ENCODE measurements at regions not wholly inside any gene's neighbourhood (a gene's known extent, or its start where the extent isn't known, plus 50 kb on each side); places are given as distances from the start of the nearest gene placed in this dataset.
"Not testable (repeated sequence)": the region's sequence is repeated elsewhere in the genome, so short reads cannot be mapped to it uniquely, and the experiment has no call there.

DNA sequence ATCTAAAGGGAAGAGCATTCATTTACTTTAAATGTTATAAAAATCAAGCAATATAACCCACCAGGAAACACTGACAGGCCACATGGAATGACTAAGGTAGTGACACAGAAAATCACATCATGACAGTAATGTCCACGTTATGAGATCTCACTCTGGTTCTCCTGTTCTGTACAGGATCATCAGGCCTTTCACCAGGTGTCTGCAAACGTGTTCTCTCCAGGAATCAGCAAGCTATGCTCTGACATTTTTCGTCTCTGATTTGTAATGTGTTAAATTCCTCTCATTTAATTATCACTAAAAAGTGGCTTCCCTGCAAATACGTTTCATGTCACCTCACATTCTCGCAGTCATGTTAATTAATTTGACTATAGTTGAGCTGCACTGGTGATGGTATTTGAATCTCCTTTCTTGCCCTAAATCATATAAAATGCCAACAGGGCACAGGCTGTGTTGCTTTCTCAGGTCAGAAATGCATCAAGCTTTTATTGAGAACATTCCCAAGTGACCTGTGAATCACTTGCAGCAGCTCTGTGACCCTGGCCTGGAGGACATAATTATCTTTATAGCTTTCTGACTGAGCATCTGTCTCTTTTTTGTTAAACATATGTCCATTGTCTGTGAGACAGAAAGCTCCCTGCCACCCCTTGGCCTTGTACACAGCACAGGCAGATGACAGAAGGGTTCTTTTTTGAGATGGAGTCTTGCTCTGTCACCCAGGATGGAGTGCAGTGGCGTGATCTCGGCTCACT is 196.2 kb downstream of the DIRAS2 start:
- no peak for DNase-seq

DNA sequence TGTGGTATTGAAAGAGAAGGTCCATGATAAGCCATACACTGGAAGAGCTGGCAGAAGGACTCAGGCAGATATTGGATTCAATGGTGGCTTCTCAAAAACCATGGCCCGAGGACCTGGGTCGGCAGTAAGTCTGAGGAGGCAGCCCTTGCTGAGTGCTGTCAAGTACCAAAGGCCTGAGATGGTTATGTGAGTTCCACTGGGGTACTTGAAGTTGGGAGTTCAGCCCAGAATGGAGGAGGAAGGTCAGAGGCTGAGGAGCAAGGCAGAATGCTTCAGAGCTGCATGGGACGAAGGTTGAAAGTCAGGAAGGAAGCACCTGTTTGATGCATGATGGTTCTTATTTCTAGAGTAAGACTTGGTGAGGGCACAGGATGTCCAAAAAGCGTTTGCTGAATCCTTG is 194.9 kb downstream of the DIRAS2 start:
- DNase-seq, result no peak

DNA sequence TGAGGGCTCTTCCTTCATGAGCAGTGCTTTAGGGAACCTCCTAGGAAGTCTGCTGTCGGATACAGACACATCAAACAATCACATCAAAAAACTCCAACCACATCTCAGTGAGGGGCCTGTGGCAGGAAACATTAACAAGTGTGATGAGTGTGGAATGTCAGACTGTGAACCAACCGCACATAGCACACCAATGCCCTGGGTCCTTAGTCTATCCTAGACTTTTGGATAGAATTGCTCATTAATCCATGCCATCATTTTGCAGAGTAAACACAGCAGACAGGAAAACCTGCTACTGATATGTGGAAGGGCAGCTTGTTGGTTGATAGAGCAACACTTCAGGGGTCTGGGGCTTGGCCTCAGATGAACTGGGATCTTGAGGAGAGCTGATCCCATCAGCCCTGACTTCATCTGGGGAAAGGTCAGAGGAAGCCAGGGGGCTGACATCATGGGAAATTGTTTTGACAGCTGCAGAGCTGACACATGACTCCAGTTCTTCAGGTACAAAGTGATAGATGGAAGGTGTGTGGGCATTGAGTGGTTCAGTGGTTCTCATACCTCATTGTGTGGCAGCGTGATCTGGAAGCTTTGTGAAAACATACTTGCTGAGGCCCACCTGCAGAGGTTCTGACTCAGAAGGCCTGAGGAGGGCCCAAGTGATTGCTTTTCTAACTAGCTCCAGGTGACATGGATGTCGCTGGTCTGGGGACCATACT is 193.3 kb downstream of the DIRAS2 start:
- DNase-seq, result no peak

DNA sequence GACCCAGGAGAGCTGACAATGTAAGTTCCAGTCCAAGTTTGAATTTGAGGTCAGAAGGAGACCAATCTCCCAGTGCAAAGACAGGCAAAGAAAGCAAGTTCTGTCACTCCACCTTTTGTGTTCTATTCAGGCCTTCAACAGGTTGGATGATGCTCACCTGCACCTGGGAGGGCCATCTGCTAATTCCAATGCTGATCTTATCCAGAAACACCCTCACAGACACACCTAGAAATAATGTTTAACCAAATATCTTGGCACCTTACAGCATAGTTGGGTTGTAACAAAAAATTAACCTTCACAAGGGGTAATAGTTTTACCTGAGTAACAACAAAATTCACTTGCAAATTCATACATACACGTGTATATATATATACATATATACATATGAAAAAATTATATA is 190.8 kb downstream of the DIRAS2 start:
- no peak for DNase-seq

DNA sequence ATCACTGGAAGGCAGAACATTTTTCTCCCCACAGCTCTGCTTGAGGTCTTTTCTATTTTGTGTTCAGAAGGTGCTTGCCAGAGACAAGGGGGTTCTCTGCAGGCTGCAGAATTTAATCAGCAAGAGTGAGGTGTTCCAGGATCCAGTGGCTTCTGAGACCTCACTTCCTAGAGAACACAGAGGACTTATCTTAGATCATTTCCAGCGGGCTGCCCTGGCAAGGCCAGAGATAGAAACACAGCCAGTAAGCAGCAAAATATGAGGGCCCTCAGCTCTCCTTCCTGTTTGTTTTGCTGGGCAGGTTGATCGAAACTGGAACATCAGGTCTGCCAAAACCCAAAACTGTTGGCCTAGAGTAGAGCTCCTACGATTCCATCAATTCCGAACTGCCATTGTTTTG is 187.3 kb downstream of the DIRAS2 start:
- DNase-seq, result no peak

DNA sequence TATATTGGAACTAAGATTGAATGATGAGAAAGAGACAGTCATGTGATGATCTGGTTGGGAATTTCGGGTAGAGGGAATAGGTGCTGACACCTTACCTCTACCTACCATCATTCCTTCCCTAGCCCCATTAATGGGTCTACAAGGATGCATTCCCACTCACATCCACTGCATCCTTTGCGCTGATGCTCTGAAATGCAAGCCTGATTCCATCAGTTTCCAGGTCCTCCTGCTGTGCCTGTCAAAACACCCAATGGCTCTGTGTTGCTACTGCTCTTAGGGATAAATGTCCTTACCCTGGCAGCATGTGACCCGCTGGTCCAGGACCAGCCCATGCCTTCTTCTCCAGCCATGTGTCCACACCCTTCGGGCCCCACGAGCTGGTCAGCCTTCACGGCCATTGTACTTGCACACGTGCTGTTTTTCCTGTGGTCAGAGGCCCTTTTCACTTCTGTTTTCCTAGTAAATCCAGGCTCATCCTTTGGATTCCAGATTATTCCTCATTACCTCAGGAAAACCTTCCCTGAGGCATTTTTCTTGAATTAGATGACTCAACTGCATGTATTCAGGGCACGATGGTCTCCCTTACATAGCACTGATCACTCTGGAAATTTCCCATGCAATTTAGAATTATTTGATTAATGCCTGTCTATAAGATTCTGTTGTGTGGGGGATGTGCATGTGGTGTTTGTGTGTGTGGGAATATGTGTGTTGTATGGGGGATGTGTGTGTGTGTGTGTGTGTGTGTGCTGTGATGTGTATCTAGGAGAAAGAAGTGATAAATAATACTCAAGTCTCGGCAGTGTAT is 185.0 kb downstream of the DIRAS2 start:
- no peak for DNase-seq

DNA sequence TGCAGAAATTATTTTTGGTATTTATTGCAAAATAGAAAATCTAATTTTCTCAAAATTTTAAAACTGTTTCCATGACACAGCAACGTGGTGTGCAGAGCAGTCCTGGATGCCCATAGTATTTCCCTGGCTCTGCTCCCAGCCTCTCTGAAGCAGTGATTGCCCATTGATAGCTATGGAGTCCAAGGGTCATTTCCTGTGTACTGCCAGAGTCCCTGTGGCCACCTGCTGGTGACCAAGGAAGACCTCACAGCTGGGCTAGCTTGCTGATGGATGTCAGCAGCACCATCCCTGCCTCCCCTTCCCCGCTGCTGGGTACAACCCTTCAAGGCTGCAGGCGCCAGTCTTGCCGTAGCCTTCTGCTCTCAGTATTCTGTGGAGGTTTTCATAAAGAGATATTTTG is 184.1 kb downstream of the DIRAS2 start:
- DNase-seq, result no peak

DNA sequence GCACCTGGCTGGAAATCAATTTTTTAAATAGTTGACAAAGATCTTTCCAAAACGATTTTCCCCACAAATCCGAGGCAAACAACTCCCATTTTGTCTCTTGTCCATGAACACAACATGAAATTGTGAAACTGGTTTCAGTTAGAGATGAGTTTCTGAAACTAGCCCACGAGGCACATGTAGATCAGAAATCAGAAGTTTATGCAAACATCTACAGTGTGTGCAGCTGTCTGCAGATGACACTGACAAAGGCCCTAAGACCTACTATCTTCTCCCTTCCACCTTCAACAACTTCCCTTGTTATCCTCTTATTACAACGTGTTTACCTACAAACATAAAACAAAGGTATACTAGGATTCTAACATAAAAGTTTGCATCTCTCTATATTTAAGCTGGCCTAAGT is 183.3 kb downstream of the DIRAS2 start:
- no peak for DNase-seq

DNA sequence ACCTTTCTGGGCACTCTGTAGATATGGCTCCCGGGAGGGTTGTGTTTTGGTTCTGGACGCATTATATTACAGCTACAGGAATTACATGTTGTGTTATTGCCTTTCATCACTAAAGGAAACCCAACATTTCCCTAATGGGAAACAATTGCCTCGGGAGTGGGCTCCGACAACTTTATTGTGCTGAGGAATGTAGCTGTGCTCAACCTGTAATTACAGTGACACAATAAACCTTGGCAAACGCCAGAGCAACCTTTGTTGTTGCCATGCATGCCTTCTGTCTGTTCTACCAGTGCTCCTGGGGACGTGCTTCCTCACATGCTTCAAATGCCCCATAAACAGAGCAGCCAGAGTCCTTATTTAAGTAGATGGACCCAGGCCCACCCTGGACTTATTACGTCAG is 182.4 kb downstream of the DIRAS2 start:
- no peak for DNase-seq

DNA sequence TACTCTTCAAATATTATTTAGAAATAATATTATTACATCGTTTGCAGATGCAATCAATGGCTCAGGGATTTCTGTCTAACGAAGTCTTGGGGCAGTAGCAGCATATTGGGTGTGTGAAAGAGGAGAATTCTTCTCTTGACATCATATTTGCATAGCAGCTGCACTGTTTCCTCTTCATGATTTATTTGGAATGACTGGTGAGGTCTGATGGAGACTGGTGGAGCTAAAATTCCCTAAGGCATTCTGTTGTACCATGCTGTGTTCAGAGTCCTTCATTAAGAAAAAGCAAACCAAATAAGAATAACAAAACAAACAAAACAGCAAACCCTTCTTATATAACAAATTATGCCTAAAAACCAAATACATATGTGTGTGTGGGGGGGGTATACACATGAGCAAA is 177.6 kb downstream of the DIRAS2 start:
- no peak for DNase-seq

DNA sequence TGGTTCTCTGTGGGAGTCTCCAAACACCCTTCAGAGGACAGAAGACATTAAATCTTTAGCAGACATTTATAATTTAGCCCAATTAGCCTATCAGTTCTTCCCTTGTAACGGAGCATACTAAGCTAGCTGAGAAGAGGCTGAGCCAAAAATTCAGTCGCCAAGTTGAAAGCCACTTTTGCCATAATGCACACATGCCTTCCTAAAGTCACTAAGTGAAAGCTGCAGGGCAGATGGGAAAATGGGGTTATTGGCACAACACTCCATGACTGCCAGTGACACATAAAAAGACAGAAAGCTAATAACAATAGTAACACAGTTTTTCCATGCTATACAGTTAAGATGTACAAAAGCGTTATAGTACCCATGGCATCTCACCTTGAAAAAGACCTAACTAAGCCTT is 176.2 kb downstream of the DIRAS2 start:
- no peak for DNase-seq

DNA sequence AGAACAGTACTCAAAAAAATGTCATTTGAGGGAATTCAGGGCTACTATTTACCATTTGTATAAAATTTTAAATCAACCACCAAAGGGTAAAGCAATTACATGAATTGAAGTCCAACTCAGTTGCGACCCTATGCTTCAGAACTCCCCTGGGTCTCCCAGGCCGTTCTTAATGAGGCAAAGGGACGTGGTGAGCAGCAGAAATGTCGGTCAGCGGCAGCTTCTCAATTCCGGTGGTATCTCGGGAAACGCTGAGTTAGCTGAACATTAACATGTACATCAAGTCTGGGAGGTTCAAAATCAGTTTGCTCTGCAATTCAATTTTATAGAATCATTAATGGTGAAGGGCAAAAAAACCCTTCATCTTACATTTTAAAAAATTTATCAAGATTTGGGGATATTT is 173.2 kb downstream of the DIRAS2 start:
- DNase-seq, result no peak

DNA sequence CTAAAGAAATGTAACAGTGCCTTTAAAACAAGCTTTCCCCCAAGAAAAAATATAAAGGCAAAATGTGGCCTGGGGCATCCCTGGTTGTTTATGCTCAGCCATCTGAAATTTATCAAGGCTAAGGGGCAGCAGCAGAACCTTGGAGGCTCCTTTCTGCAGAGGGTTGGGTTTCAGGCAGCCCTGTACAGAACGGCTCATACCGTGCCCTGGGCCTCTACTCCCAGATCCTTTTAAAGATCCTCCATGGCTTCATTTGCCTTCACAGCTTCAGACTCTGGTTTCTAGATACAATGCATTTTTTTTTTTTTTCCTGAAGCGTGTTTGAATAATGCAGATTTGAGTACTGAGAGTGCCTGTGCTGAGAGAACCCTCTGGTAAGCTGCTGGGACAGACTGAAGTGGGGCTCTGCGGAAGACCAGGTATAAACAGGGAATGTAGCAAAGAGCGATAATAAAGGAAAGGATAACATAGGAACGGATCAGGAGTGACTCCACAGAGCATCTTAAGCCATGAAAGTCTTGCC is 172.7 kb downstream of the DIRAS2 start:
- DNase-seq, result no peak

DNA sequence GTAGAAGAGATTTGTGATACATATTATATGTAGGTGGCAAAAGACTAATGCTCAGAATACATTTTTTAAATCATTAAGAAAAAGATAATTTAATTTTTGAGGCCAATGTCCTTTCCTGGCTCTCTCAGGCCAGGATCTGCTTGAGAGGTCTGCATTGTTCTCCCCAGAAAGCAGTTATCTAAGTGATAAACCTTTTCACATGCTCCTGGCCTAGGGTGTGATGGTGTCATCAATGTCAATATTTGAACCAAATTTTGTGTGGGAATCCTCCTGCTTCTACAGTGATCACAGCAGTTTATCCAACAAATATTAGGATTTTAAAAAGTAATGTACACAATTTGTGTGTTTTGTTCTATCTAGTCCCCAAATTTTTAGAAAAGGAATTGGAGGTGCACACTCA is 166.6 kb downstream of the DIRAS2 start:
- no peak for DNase-seq

DNA sequence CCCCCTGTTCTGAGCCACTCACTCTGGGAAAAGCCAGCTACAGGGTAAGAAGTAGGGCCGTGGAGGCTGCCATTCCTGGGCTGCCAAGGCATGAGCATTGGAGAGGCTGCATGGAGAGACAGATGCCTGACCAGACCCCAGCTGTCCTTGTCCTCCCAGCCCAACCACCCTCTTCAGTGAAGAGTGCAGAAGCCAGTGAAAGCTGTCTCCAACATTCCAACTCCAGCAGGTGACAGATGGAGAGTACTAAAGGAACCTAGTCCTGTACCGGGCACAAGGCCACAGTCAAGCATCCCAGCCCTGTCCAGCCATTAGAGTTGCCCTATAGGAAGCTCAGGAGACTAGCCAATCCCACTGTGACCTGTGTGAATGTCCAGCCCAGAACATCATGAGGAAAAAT is 165.1 kb downstream of the DIRAS2 start:
- DNase-seq, result no peak

DNA sequence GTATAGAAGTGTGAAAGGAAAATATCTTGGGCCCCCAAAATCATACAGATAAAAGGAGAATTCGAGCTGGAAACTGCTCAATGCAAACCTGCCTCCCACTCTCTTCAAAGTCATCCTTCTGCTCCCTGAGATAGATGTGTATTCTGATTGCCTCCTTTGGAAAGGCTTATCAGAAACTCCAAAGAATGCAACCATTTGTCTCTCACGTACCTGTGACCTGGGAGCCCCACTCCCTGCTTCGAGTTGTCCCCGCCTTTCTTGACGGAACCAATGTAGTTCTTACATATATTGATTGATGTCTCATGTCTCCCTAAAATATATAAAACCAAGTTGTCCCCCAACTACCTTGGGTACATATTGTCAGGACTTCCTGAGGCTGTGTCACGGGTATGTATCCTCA is 163.8 kb downstream of the DIRAS2 start:
- no peak for DNase-seq

DNA sequence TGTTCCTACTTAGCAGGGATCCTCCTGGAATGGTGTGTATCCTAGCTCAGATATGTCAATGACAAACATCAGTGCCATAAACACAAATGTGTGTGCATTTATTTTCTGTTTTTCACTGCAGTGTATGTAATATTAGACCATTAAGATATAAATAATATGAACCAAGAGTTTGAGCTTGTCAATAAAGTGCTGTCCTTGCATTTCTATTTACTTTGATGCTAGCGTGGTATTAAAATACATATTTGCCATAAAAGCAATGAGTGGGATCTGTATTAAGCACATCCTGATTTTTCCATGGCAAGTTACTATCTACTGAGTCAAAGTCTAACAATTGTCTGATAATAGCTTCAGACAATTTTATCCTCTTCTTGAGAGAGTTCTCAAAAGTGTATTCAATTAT is 157.6 kb downstream of the DIRAS2 start:
- no peak for DNase-seq

DNA sequence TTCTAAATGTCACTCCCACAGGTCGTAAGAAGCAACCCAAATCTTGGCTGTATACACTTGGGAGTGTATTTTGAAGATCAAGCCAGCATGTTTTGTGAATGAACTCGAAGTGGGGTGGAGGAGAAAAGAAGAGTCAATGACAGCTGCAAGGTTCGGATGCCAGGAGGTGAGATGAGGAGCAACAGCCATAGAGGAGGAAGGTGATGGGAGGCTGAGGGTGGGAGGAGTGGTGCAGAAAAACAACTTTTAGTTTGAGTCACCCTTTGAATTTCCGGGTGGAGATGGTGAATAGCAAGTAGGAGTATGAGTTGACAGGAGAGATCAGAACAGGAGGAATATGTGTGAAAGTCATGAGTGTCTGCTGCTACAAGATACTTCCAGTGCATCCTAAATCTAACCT is 153.6 kb downstream of the DIRAS2 start:
- DNase-seq, result no peak

DNA sequence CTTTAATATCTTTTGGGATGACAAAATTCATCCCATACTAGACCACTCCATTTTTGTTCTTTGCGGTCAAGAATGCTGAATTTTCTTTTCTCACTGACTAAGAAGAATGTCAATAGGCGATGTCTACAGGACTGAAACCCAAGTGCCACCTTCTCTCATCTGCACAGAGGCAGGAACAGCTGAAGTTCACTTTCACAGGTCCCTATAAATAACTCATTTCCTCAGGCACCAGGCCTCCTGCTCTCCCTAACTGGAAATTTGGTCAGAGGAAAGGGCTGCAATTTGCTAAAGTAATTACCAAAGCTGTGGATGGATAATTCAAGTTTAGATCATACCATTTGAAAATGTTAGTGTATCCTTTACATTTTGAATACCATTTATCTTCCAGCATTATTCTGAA is 142.9 kb downstream of the DIRAS2 start:
- DNase-seq, result no peak

DNA sequence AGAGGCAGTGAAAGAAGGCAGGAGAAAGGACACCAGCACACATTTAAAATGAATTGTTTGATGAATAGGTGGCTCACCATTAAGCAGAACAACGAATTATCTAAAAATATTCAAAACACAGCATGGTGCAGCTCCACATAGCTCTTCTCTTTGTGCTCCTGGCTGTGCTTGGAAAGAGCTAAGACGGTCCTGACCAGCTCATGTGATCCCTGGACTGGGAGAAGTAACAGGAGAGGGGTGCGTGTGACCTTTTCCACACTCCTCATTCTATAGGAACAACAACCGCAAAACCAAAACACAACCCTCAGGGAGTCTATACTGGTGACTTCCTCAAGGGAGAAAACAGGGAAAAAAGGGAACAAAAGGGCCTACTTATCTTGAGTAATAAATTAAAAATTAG is 140.5 kb downstream of the DIRAS2 start:
- no peak for DNase-seq

DNA sequence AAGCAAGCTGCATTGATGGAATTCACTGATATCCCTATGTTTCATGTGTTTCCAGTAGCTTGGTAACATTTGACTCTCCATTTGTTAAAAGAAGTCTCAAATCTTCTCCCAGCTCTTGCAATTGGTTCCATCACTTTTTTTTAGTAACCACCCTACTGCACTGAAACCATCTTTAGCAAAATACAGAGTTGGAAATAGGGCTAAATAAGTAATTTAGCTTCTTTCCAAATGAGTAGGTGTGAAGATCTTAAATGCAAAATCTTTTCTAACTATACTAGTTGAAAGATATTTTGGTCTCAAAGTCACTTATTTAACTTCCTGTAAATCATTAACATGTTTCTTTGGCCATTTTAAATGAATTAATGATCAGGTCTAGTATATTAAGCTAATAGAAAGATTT is 138.1 kb downstream of the DIRAS2 start:
- DNase-seq, result no peak

DNA sequence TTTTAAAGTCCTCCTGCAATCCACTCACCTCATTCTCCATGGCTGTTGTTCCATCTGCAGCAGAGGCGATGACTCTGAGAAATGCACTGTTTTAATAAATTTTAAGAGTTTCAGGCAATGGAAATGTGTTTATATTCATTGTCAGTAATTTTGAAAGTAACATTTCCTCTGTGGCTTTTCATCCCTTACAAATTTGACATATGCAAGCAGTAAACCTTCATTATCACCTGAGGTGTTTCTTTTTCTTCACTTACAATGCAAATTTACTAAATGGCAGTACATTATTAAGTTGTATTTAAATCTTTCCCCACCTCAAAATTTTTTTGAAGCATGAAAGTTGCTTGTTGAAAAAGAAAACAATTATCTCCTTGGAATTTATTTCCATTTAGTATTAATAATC is 136.9 kb downstream of the DIRAS2 start:
- DNase-seq, result no peak

DNA sequence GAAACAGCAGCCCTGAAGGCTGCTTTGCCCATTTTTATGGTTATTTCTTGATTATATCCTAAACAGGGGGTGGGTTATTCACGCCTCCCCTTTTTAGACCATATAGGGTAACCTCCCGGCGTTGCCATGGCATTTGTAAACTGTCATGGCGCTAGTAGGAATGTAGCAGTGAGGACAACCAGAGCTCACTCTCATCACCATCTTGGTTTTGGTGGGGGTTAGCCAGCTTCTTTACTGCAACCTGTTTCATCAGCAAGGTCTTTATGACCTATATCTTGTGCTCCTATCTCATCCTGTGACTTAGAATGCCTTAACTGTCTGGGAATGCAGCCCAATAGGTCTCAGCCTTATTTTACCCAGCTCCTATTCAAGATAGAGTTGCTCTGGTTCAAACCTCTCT is 136.2 kb downstream of the DIRAS2 start:
- not testable (repeated sequence) for DNase-seq

DNA sequence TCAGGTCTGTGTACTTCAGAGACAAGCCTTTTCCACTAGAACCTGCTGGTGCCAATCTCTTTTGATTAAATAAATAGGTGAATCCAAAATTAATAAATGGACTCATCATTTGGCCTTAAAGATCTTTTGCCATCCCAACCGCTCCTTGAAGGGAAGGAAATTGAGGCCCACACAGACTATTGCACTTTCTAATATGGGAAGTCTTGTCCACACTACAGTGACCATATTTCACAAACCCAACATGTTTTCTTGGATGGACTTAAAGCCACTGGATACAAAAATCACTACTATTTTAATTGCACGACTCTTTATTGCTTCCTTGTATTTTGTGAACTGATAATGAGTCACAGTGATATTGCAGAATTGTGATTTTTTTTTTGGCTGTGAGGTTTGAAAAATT is 135.0 kb downstream of the DIRAS2 start:
- DNase-seq, result no peak
